NCI-H524 (cell line): ENCODE measurements at regions not wholly inside any gene's neighbourhood (a gene's known extent, or its start where the extent isn't known, plus 50 kb on each side); places are given as distances from the start of the nearest gene placed in this dataset.
"Not testable (repeated sequence)": the region's sequence is repeated elsewhere in the genome, so short reads cannot be mapped to it uniquely, and the experiment has no call there.

Experiments used
- DNase-seq, 2 experiments: peaks; one replicate each; lab custom pipeline; 2025; lab: John Stamatoyannopoulos, UW

- DNase-seq, result peak; percentile 3 to 56
Observed at GRCh38 chr6:141077355-141078333, 1055.1 kb upstream of the GJE1 start.

- no peak for DNase-seq
Observed at GRCh38 chr6:141057761-141058160, 1075.0 kb upstream of the GJE1 start.

GRCh38 chr6:141056945-141057625 lies 1075.6 kb upstream of the GJE1 start:
- DNase-seq, result no peak

GRCh38 chr6:141050471-141050870 lies 1082.3 kb upstream of the GJE1 start:
- no peak for DNase-seq

- DNase-seq, result no peak
Observed at GRCh38 chr6:141048451-141048850, 1084.3 kb upstream of the GJE1 start.

- DNase-seq, result not testable (repeated sequence)
Observed at GRCh38 chr6:141046496-141046895, 1086.2 kb upstream of the GJE1 start.

- DNase-seq, result no peak
Observed at GRCh38 chr6:141041596-141042087, 1091.1 kb upstream of the GJE1 start.

- no peak for DNase-seq
Observed at GRCh38 chr6:141035312-141036200, 1097.2 kb upstream of the GJE1 start.

GRCh38 chr6:141033101-141033500 lies 1099.6 kb upstream of the GJE1 start:
- DNase-seq, result no peak

- DNase-seq, result no peak
Observed at GRCh38 chr6:141029908-141030307, 1102.8 kb upstream of the GJE1 start.

GRCh38 chr6:141028791-141029280 lies 1103.9 kb upstream of the GJE1 start:
- DNase-seq, result no peak

GRCh38 chr6:141026504-141026903 lies 1106.2 kb upstream of the GJE1 start:
- DNase-seq, result no peak

GRCh38 chr6:141024526-141024925 lies 1108.2 kb upstream of the GJE1 start:
- DNase-seq, result no peak

GRCh38 chr6:141017941-141018340 lies 1114.8 kb upstream of the GJE1 start:
- DNase-seq, result no peak

GRCh38 chr6:141000917-141001316 lies 1131.8 kb upstream of the GJE1 start:
- DNase-seq, result no peak

GRCh38 chr6:140993515-140993914 lies 1139.2 kb upstream of the GJE1 start:
- no peak for DNase-seq

- DNase-seq, result no peak
Observed at GRCh38 chr6:140992678-140993077, 1140.0 kb upstream of the GJE1 start.

- DNase-seq, result no peak
Observed at GRCh38 chr6:140988780-140989179, 1143.9 kb upstream of the GJE1 start.

- DNase-seq, result no peak
Observed at GRCh38 chr6:140987364-140988155, 1145.2 kb upstream of the GJE1 start.

- DNase-seq, result no peak
Observed at GRCh38 chr6:140985679-140986275, 1146.9 kb upstream of the GJE1 start.
